GM18499 (cell line): ENCODE measurements at regions not wholly inside any gene's neighbourhood (a gene's known extent, or its start where the extent isn't known, plus 50 kb on each side); places are given as distances from the start of the nearest gene placed in this dataset.

Source experiments
- ATAC-seq: cut with Tn5 transposase; IDR thresholded peaks from one replicate; pipeline ENCODE4 v1.9.1; 2021; ENCODE audit warnings: moderate number of reproducible peaks; ENCODE audit not compliant: insufficient read depth, unreplicated experiment

DNA sequence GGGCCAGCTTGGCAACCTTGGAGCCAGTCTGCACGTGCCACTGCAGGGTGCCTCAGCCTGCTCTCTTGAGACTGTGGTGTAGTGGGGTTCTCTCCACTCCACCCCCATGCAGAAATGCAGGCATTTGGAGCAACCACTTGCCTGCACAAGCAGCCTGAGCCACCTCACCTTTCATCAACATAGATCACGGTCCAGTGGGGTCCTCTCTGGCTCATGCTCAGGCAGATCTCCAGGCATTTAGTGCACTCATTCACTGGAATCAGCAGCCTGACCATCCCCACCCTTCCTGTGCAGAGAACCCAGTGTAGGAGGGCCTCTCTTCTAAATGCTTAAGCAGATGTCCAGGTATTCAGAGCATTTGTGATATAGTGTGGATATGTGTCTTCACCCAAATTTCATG is 2330.1 kb downstream of the PCDH9 start:
- no peak for ATAC-seq

DNA sequence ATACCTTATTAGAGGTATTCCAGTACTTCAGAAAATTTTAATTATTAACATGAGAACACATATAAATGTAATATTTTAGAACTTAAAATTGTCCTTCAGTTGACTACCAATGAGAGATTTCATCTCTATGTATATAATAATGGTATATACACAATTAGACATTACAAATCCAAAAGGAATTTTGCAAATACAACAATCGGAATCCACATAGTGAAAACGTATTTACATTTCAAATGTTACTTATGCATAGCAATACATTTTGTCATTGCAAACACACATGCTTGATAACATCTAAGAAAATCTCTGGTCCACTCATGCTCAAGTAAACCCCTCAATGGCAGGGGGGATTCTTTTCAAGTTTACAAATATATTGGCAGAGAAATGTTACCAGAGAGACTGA is 2345.2 kb downstream of the PCDH9 start:
- ATAC-seq = no peak

DNA sequence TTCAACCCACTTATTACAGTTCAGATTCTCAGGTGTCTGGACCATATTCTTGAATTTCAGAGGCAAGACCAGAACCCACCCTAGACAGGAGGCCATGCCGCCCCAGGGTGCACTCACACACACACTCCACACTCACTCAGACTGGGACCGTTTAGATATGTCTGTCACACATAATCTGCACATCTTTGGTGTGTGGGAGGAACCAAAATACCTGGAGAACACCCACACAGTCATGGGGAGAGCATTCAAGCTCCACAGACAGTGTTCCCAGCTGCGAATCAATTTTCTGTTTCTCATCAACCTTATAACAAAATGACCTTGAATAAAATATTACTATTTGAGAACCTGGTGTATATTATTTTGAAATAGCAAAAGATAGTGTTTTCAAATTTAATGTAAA is 2353.0 kb downstream of the PCDH9 start:
- no peak for ATAC-seq

DNA sequence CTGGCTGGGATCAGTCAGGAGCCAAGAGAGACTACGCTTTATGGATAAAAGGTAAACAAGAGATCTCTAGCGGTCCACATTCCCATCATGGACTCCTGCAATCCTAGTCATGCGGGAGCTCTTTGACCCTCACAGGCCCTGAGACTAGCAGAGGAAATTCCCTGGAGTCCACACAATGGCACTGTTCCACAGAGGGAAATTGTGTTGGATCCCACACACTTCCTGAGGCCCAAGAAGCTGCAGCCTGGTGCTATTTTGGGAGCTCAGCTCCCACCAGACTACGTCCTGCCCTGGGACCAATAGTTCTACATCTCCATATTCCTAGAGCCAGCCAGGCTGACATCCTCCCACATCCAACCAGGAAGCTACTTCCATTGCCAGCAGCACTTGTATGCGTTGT is 2358.4 kb downstream of the PCDH9 start:
- no peak for ATAC-seq

DNA sequence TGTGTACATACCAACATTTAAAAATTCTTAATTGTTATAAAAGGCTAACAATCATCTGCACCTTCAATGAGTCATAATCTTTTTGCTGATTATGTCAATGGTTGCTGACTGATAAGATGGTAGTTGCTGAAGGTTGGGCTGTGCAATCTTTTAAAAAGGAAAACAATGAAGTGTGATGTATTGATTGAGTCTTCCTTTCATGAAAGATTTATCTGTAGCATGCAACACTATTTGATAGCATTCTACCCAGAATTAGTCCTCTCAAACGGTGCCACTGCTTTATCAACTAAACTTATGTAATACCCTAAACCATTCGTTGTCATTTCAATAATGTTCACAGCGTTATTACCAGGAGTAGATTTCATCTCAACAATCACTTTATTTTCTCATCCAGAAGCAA is 2360.6 kb downstream of the PCDH9 start:
- no peak for ATAC-seq

DNA sequence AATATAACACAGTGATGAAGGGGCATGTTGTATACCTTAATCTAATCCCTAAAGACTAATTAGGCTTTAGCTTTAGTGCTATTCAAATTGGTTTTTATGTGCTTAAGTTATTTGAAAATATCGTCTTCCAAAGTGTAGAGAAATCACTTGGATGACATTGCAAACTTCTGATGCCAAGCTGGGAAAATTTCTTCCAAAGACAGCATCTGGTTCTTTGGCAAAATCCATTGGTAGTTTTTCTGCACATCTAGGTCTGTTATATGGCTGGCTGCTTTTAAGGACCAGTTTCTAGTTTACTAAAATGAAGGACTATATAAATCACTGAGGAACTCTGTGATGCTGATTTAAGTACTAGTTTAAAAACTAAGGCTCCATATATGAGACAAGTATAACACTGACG is 2362.3 kb downstream of the PCDH9 start:
- ATAC-seq = no peak

DNA sequence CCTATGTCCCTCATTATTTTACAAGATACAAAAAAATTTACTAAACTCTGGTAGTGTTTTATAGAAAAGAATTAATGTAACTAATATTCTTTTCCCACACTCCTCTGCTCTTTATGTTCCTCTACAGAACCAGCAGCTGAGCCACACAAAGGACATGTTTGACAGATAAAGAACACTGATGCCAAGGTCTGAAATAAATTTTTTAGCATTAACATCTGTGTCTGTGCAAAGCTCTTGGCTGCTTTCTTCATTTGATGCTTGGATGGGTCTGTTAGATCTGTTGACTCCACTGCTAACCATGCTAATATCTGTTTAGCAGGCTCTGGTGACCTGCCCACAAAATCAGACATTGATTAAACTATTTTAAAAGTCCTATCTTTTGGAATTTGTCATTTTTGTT is 2363.8 kb downstream of the PCDH9 start:
- ATAC-seq = no peak

DNA sequence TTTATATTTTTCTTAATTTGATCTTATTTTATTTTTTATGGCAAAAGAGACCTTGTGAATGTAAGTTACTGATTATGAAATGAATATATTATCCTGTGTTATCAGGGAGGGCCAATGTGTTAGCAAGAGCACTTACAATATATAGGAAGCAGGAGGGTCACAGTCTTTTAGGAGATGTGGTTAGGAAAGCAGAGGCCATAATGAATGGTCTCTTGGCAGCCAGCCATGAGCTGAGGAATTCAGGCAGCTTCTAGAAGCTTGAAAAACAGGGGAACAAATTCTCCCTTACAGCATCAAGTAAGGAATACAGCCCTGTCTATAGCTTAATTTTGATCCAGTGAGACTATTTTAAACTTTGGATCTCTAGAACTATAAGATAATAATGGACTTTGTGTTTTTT is 2374.6 kb downstream of the PCDH9 start:
- no peak for ATAC-seq

DNA sequence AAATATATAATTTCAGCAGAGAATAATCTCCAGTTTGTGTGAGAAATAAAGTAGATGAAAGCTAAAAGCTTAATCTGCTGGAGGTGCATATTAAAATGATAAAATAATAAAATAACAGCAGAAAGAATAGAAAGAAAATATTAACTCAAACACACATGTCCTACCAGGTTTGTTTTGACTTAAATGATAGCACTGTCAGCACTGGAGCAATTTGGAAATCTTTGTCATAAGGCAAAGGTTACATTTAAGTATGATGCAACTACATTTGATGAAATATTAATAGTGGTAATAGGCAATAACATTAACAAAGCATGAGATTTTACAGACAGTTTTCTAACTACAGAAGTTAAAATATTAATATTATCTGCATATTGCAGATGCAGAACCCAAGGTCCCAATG is 2380.1 kb downstream of the PCDH9 start:
- ATAC-seq = no peak

DNA sequence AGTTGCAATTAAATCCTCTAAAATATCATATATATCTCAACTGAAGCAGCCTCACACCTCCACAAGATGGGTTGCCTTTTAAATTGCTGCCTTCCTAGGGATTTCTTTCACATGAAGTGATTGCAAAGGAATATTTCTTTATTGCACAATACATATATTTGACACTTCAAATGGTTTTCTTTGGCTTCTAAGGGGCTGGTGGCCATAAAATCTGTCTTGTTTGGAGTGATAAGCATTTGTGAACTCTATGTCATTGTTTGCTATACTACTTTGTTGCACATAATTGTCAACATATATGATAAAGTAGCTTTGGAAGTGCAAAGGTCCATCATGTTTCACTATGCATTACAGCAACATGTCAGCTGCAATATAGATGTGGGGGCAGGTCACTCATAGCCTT is 2380.9 kb downstream of the PCDH9 start:
- ATAC-seq = no peak

DNA sequence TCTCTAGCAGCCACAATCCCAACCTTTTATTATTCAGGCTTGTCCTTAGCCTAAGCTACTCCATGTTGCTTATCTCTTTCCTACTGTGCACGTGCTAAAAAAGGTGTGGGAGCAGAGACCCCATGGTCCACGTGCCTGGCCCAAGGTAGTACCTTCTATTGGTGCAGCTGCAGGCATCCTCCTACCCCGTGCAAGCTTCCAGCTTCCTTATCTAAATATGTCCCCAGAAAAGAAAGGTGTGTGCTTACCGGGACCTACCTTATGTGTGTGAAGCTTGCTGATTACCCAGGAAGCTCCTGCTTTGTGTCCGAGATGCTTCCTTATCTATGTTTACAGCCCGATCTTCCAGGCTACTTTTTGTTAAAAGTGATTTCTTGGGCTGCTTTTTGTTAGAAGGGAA is 2382.4 kb downstream of the PCDH9 start:
- ATAC-seq = no peak

DNA sequence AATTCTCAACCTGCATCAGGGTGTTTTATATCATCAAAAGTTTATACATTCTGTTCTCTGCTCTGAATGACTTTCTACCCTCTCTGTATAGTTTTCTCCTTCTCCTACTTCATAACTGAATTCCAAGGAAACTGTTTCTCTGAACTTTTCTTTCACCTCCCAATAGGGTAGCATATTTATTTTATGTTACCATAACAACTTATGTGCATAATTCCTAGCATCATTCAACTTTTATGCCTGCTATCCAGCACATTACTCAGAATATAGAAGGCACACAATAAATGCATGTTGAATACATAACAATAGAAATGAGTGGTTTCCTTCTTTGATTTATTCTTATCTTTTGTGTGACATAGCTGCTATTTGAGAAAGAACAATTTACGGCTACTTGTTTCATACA is 2385.0 kb downstream of the PCDH9 start:
- no peak for ATAC-seq

DNA sequence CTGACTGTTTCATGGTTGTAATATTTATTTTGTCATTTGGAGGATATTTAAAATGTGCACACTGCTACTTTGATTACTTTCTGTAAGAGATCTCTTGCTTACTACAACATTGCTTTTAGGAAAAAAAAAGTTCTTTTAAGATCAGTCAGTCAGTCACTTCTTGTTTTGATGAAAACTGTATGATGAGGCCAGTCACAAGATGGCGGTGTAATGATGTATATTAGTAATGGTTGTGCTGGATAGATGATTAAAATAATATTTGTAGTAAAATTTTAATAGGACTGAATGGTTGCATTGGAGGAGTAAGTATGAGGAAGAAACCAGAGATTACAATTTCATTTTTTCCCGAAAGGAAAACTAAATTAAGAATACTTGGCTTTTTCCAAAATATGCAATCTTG is 2411.1 kb downstream of the PCDH9 start:
- ATAC-seq = no peak

DNA sequence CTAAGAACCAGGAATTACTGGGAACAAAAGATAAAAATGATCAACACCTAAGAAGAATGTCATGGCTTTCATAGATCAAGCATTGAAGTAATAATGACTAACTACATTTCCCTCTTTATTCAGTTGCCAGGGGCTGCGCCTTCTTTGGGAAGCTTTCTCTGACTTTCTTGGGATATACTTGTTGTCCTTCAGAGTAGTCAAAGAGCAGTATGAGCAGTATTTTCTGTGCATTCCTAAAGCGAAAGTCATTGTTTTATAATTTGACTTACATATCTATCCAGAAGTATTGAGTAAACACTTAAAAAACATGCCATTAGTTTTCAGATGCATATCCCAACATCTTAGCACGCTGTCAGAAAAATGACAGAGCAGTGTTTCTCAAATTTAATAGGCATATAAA is 2412.4 kb downstream of the PCDH9 start:
- ATAC-seq = no peak

DNA sequence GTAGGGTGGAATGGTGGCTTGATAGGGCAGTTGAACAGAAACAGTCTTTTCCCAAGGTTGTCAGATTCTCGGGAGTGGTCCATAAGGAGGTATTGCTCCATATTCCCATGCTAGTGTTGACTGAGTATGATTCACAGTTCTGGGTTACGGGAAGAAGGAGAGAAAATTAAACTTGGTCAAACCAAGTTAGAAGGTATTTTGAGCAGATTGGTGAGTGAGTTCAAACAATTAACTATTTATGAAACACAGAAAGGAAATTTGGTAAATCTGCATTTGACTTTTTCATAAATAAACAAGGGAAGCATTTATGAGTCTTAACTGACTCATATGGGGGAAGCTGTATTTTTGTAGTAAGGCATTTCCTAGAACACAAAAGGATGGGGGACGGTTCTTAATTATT is 2419.4 kb downstream of the PCDH9 start:
- ATAC-seq = no peak

DNA sequence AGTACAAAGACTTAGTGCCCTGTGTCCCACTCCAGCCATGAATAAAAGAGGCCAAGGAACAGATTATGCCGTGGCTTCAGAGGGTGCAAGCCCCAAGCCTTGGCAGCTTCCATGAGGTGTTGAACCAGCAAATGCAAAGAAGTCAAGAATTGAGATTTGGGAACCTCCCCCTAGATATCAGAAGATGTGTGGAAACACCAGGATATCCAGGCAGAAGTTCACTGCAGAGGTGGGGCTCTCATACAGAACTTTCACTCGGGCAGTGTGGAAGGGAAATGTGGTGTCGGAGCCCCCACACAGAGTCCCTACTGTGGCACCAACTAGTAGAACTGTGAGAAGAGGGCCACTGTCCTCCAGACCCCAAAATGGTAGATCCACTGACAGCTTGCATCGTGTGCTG is 2421.4 kb downstream of the PCDH9 start:
- no peak for ATAC-seq

DNA sequence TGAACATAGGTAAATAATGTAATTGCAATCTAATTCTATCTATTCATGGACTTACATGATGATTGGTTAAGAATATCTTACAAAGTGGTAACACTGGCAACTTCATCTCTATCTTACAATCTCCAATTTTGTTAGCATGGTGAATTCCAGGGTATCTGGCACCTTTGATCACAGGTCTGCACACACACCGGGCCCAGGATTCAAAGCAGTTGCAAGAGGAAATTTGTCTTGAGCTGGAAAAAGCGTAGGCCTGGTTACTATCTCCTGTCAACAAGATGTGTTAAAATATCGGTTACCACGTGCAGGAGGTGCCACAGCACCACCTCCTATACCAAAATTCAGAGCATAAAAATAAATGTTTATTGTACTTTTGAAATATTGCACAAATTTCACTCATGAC is 2428.4 kb downstream of the PCDH9 start:
- no peak for ATAC-seq

DNA sequence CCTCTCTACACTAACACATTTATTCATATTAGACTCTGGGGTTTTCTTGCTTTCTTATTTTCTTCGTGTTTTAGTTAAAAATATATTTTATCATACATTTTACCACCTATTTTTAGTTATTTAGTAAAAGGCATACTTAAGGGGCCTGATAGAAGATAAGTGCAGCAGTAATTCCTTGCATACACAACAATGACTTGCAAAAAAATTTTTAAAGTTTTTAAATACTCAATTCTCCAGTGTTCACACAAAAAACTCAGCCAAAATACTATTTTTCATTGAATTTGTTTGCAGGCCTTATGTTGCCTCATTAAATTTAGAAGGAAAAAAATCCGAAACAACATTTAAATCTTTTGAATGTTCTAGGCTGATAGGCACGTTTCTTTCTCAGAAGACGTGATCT is 2431.7 kb downstream of the PCDH9 start:
- no peak for ATAC-seq

DNA sequence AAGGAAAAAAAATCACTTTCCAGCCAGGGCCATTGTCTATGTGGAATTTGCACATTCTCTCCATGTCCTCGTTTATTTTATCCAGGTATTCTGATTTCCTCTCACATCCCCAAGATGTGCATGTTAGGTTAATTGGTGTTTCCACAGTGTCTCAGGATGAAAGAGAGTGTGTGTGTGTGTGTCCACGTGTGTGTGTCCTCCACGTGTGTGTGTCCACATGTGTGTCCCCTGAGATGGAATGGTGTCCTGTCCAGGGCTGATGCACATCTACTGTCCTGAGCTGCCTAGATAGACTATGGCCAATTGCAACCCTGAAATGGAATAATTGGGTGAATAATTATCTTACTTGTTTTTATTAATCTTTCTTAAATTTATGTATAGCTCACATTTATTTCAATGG is 2436.5 kb downstream of the PCDH9 start:
- no peak for ATAC-seq

DNA sequence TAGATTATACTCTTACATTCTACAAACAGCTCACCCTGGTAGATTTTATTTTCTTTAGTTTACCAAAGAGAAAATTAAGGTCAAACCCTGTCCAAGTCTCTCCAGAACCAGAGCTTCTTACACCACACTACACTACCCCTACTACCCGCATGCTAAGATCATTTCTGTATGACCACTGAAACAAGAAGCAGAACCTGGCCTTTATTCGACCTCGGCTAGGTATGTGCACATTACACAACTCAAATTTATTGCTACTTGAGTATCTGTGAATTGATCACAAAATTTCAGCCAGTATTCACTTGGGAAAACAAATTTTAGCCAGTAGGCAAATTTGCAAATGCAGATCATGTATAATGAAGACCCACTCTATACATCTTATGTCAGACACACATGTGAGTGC is 2437.0 kb downstream of the PCDH9 start:
- no peak for ATAC-seq

DNA sequence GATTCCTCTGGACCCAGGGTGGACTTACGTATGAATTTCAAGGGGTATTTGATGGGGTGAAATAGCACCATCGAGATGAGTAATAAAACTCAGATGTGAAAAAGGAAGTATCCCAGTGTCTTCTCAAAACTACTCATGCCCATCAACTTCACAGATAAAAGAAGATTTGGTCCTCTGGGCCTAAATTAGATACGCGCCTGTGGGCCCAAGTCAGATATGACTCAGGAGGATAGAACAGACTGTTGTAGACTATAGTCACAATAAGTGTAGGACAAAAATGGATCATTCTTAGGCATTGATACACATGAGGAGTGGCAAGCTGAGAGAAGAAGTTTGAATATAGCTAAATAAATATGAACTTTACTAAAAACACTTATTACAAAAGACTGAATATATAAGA is 2438.8 kb downstream of the PCDH9 start:
- no peak for ATAC-seq

DNA sequence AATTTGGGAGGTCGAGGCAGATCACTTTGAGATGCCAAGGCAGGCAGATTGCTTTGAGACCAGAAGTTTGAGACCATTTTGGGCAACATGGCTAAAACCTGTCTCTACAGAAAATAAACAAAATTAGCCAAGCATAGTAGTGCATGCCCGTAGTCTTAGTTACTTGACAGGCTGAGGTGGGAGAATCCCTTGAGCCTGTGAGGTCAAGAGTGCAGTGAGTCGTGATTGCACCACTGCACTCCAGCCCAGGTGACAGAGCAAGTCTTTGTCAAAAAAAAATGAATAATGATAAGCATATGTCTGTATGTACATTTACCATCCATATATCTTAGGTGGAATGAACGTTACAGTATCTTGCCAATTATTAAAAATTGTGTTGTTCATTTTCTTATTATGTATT is 2447.7 kb downstream of the PCDH9 start:
- ATAC-seq = no peak

DNA sequence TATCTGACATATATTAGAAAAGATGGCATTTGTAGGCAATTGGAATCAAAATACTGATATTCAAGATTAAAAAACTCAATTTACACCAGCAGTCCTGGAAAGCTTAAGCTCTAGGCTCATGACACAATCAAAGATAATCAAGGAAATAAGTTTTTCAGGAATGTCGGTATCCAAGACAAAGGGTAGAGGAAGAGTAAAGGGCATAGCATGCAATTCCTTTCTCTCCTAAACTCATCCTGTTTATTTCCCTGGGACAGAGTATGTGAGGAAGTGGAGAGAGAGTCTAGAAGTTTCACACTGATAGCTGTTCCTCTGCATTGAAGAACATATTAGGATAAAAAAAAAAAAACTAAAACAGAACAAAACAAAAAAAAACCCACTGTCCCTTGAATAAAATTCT is 2452.1 kb downstream of the PCDH9 start:
- ATAC-seq = no peak

DNA sequence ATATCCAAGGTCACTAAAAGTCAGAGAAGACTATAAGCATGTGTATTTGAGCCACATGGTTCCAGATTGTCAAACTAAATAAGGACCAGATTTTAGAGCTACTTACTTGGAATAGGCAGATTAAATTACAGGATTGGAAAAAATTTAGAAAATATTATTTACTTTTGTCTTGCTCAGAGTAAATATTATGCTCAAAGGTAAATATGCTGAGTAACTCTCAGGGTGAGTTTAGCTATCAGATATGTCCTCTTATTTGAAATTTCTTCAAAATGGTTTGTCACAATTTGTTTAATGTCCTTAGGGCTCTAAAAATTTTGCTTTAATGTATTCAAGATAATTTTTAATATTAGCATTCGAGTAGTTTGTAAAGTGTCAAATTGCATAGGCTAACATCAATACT is 2455.2 kb downstream of the PCDH9 start:
- no peak for ATAC-seq
